ENCODE measurements at regions not wholly inside any gene's neighbourhood (a gene's known extent, or its start where the extent isn't known, plus 50 kb on each side); places are given as distances from the start of the nearest gene placed in this dataset.

DNA sequence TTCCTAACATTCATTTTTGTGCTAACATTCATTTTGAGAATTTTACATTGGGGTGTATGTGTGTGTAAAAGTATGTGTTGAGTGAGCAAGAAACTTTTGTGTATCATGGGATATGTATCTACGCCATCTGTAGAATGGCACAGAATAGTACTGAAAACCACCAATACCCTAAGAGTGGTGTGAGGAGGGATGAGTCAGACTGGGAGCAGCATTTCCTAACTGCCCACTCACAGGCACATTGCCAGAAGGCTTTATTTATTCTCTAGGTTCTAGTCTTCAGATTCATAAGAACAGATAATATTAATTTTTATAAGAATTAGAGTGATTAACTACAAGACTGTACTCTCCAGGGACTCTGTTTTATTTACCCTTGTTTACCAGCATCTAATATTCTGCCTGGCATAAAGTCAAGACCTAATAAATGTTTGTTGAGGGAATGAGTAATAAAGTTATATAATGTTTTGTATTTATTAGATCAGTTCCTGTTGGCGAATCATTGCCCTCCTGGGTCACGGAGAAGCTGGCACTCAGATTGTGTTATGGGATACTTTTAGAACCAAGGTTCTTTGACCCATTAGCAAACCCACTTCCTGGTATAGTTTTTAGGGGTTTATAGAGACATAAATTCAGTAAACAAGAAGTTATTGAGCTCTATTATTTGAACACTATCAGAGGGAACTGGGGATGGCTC, 159.1 kb upstream of the PPP2R2B start:
- Histone ChIP-seq H3K36me3 (no peaks in the 10 kb centered on the region), H3K4me3 (no peak overlapping the region), H3K9me3 (no peaks in the 10 kb centered on the region), H3K27me3 (no peaks in the 10 kb centered on the region), H3K4me1 (ENCODE audit: insufficient read depth) (no peaks in the 10 kb centered on the region), H3K27ac (no peak overlapping the region)
- TF ChIP-seq EP300 (IDR thresholded peaks at IDR 0.05), result no peak
- no peak for TF ChIP-seq CTCF (IDR thresholded peaks at IDR 0.05)
- no peak for TF ChIP-seq POLR2A (IDR thresholded peaks at IDR 0.05)
- WGBS, 3 donors, result 70 to 80% (median 75%) methylated on average over 3 of the region's 3 CpGs
- no peak for DNase-seq
- intact Hi-C loops (cut with DNase I), result no loop called here

GRCh38 chr5:147040856-147041255, 162.3 kb upstream of the PPP2R2B start:
- H3K27ac ChIP-seq, result no peak overlapping the region
- no peaks in the 10 kb centered on the region for H3K36me3 ChIP-seq
- H3K4me1 ChIP-seq (ENCODE audit: insufficient read depth), result no peaks in the 10 kb centered on the region
- TF ChIP-seq CTCF (IDR thresholded peaks at IDR 0.05) (no peak), EP300 (IDR thresholded peaks at IDR 0.05) (no peak), POLR2A (IDR thresholded peaks at IDR 0.05) (no peak)
- DNase-seq, result no peak
- no peak overlapping the region for H3K4me3 ChIP-seq
- WGBS, 3 donors, result 81 to 84% (median 84%) methylated on average over 3 of the region's 3 CpGs
- intact Hi-C loops (cut with DNase I), result no loop called here
- no peaks in the 10 kb centered on the region for H3K9me3 ChIP-seq
- no peaks in the 10 kb centered on the region for H3K27me3 ChIP-seq

- no peaks in the 10 kb centered on the region for H3K4me1 ChIP-seq (ENCODE audit: insufficient read depth)
- TF ChIP-seq EP300 (IDR thresholded peaks at IDR 0.05), result no peak
- no peak for TF ChIP-seq POLR2A (IDR thresholded peaks at IDR 0.05)
- no peaks in the 10 kb centered on the region for H3K27me3 ChIP-seq
- no peaks in the 10 kb centered on the region for H3K36me3 ChIP-seq
- no peak overlapping the region for H3K4me3 ChIP-seq
- H3K9me3 ChIP-seq, result no peaks in the 10 kb centered on the region
- intact Hi-C loops (cut with DNase I), result no loop called here
- 50 to 58% (median 55%) methylated on average over 2 of the region's 2 CpGs for WGBS, 3 donors
- H3K27ac ChIP-seq, result no peak overlapping the region
- DNase-seq, result no peak
Observed at GRCh38 chr5:147044572-147045273, 166.2 kb upstream of the PPP2R2B start.

DNA sequence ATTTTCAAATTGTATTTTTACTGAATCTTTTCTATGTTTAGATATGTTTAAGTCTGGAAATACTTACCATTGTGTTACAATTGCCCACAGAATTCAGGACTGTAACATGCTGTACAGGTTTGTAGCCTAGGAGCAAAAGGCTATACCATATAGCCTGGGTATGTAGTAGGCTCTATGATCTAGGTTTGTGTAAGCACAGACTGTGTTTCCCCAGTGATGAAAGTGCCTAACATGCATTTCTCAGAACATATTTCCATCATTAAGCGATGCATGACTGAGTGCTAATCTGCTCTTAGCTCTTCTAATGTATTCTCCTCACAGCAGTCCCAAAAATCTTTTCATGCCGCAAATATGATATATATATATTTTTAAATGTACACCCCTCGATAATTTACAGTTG, 166.7 kb upstream of the PPP2R2B start:
- WGBS, 3 donors, result 87 to 92% (median 91%) methylated on average over 3 of the region's 3 CpGs
- intact Hi-C loops (cut with DNase I), result no loop called here
- no peak for TF ChIP-seq EP300 (IDR thresholded peaks at IDR 0.05)
- TF ChIP-seq CTCF (IDR thresholded peaks at IDR 0.05), result no peak
- no peak for TF ChIP-seq POLR2A (IDR thresholded peaks at IDR 0.05)
- Histone ChIP-seq H3K4me3 (no peak overlapping the region), H3K27ac (no peak overlapping the region), H3K36me3 (no peaks in the 10 kb centered on the region), H3K9me3 (no peaks in the 10 kb centered on the region), H3K27me3 (no peaks in the 10 kb centered on the region), H3K4me1 (ENCODE audit: insufficient read depth) (no peaks in the 10 kb centered on the region)
- DNase-seq, result no peak

- TF ChIP-seq EP300 (IDR thresholded peaks at IDR 0.05) (no peak), POLR2A (IDR thresholded peaks at IDR 0.05) (no peak)
- 79 to 90% (median 88%) methylated on average over 1 of the region's 1 CpG for WGBS, 3 donors
- intact Hi-C loops (cut with DNase I), result no loop called here
- DNase-seq, result no peak
- Histone ChIP-seq H3K4me1 (ENCODE audit: insufficient read depth) (no peaks in the 10 kb centered on the region), H3K4me3 (no peak overlapping the region), H3K27me3 (no peaks in the 10 kb centered on the region), H3K9me3 (no peaks in the 10 kb centered on the region), H3K36me3 (no peaks in the 10 kb centered on the region), H3K27ac (no peak overlapping the region)
Observed at GRCh38 chr5:147046281-147046680, 167.7 kb upstream of the PPP2R2B start.

Measured in ovary (tissue), 7 donors.